DOHH2 (cell line): ENCODE measurements at regions not wholly inside any gene's neighbourhood (a gene's known extent, or its start where the extent isn't known, plus 50 kb on each side); places are given as distances from the start of the nearest gene placed in this dataset.
"Not testable (repeated sequence)": the region's sequence is repeated elsewhere in the genome, so short reads cannot be mapped to it uniquely, and the experiment has no call there.

Experiments
- EZH2phosphoT487 ChIP-seq: fragments of 200-600 bp; sonication (generic); IDR thresholded peaks from 2 replicates; pipeline ENCODE4 v1.6.1; 2017; ENCODE audit warnings: borderline replicate concordance, mild to moderate bottlenecking, antibody characterized with exemption, low read length, moderate library complexity, mixed read lengths
- TF ChIP-seq, protein P1 (sequence below): fragments of 200-600 bp; sonication (generic); IDR thresholded peaks from one replicate; pipeline ENCODE4 v1.5.1; 2014; ENCODE audit warnings: antibody characterized with exemption, mild to moderate bottlenecking, low read depth, low read length; ENCODE audit not compliant: poor library complexity, severe bottlenecking

GRCh38 chr5:177894681-177895453 is 101.2 kb downstream of the PROP1 start:
- TF ChIP-seq, protein P1, sequence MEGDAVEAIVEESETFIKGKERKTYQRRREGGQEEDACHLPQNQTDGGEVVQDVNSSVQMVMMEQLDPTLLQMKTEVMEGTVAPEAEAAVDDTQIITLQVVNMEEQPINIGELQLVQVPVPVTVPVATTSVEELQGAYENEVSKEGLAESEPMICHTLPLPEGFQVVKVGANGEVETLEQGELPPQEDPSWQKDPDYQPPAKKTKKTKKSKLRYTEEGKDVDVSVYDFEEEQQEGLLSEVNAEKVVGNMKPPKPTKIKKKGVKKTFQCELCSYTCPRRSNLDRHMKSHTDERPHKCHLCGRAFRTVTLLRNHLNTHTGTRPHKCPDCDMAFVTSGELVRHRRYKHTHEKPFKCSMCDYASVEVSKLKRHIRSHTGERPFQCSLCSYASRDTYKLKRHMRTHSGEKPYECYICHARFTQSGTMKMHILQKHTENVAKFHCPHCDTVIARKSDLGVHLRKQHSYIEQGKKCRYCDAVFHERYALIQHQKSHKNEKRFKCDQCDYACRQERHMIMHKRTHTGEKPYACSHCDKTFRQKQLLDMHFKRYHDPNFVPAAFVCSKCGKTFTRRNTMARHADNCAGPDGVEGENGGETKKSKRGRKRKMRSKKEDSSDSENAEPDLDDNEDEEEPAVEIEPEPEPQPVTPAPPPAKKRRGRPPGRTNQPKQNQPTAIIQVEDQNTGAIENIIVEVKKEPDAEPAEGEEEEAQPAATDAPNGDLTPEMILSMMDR: not testable (repeated sequence)
- TF ChIP-seq EZH2phosphoT487: not testable (repeated sequence)
